ENCODE measurements at regions not wholly inside any gene's neighbourhood (a gene's known extent, or its start where the extent isn't known, plus 50 kb on each side); places are given as distances from the start of the nearest gene placed in this dataset.

DNA sequence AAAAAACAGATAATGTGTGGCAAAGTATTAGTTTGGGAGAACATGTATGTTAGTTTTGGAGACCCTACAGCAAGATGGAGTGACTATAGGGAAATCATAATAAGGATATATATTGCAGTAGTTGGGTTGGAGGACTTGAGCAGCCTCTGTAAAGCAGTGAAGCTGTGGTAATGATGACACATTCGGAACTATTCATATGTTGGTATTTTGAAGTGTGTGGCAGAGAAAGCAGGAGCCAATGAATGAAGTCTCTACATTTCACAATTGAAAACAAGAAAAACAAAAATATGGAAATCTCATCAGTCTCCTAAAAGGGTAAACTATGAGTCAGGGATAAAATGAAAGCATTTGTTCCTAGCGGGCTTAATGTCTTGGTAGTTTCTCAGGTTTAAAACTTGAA is 645.9 kb downstream of the OTOL1 start:
- TF ChIP-seq, protein P1, sequence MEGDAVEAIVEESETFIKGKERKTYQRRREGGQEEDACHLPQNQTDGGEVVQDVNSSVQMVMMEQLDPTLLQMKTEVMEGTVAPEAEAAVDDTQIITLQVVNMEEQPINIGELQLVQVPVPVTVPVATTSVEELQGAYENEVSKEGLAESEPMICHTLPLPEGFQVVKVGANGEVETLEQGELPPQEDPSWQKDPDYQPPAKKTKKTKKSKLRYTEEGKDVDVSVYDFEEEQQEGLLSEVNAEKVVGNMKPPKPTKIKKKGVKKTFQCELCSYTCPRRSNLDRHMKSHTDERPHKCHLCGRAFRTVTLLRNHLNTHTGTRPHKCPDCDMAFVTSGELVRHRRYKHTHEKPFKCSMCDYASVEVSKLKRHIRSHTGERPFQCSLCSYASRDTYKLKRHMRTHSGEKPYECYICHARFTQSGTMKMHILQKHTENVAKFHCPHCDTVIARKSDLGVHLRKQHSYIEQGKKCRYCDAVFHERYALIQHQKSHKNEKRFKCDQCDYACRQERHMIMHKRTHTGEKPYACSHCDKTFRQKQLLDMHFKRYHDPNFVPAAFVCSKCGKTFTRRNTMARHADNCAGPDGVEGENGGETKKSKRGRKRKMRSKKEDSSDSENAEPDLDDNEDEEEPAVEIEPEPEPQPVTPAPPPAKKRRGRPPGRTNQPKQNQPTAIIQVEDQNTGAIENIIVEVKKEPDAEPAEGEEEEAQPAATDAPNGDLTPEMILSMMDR (IDR thresholded peaks at IDR 0.05): no peak
- no peak for TF ChIP-seq GABPB1 (CRISPR knock-in tag; IDR thresholded peaks at IDR 0.05)
- TF ChIP-seq ZBTB21 (CRISPR knock-in tag; IDR thresholded peaks at IDR 0.05; ENCODE audit: borderline replicate concordance): no peak
- TF ChIP-seq ZNF232 (CRISPR knock-in tag; IDR thresholded peaks at IDR 0.05): no peak

Data from WTC11 (cell line).